H1 (cell line): ENCODE measurements at regions not wholly inside any gene's neighbourhood (a gene's known extent, or its start where the extent isn't known, plus 50 kb on each side); places are given as distances from the start of the nearest gene placed in this dataset.

ENCODE experiments used
- RBBP5 ChIP-seq: IDR thresholded peaks from 2 replicates; pipeline ENCODE4 v1.7.1; 2012; ENCODE audit warnings: low read depth, mild to moderate bottlenecking, inconsistent platforms, low read length, moderate library complexity, borderline replicate concordance
- RXRA ChIP-seq: IDR thresholded peaks from 2 replicates; pipeline ENCODE4 v1.6.1; 2011; ENCODE audit warnings: low read depth, mild to moderate bottlenecking, low read length, moderate library complexity; ENCODE audit not compliant: insufficient read depth
- SAP30 ChIP-seq: fragments of 300-600 bp; sonication (generic); IDR thresholded peaks from 2 replicates; pipeline ENCODE4 v1.7.1; 2012; ENCODE audit warnings: low read length, moderate library complexity, mild to moderate bottlenecking, inconsistent platforms; ENCODE audit not compliant: insufficient read depth, insufficient replicate concordance
- SP2 ChIP-seq: IDR thresholded peaks from 2 replicates; pipeline ENCODE4 v1.6.1; 2012; ENCODE audit warnings: mild to moderate bottlenecking, low read length, inconsistent platforms
- TEAD4 ChIP-seq: IDR thresholded peaks from 2 replicates; pipeline ENCODE4 v1.6.1; 2012; ENCODE audit warnings: low read depth, low read length, inconsistent platforms, mixed read lengths

GRCh38 chr12:132392389-132393244, 63.2 kb upstream of the GALNT9 start (continued):
- no peak for TF ChIP-seq SAP30
- TF ChIP-seq TEAD4: no peak
- TF ChIP-seq SP2: no peak
- no peak for TF ChIP-seq RXRA
- no peak for TF ChIP-seq RBBP5
